ENCODE measurements at regions not wholly inside any gene's neighbourhood (a gene's known extent, or its start where the extent isn't known, plus 50 kb on each side); places are given as distances from the start of the nearest gene placed in this dataset.

- Mint-ChIP-seq H3K27ac (no peak overlapping the region), H3K4me1 (no peaks in the 10 kb centered on the region), H3K9me3 (ENCODE audit: insufficient read depth) (peaks cover 17% of the 10 kb centered on the region), H3K27me3 (no peaks in the 10 kb centered on the region), H3K4me3 (no peak overlapping the region)
- no CpG with 5 or more reads among the region's 1 CpG for WGBS (ENCODE audit: insufficient coverage)
- H4K20me1 ChIP-seq (ENCODE audit: control insufficient read depth, insufficient read depth, low read length, poor library complexity, severe bottlenecking) = no peaks in the 10 kb centered on the region
- intact Hi-C loops (cut with micrococcal nuclease) = no loop called here
- DNase-seq (no peak), ATAC-seq (ENCODE audit: low read depth) (no peak)
- CTCF ChIA-PET = interaction anchor here (1.4 kb wide), 1 partner anchor 10 kb away, joined by 6 read pairs; no protein-coding TSS in a partner anchor
- no peaks in the 10 kb centered on the region for H3K79me2 ChIP-seq (ENCODE audit: control insufficient read depth, insufficient read depth, low read length)
- H2AFZ ChIP-seq (ENCODE audit: insufficient read depth, low read depth, low read length, poor library complexity, severe bottlenecking) = no peak overlapping the region
- H3K27ac ChIP-seq (ENCODE audit: low read length in 2 of 2) = no peak overlapping the region
- H3K4me3 ChIP-seq (ENCODE audit: control extremely low read depth in 1 of 5, extremely low read depth in 1 of 5, insufficient read depth in 1 of 5, low read depth in 2 of 5, low read length in 4 of 5) = no peak overlapping the region
- H3K4me1 ChIP-seq (ENCODE audit: control insufficient read depth in 2 of 2, insufficient read depth in 2 of 2, low read length in 2 of 2) = no peaks in the 10 kb centered on the region
- no peaks in the 10 kb centered on the region for H3K27me3 ChIP-seq (replicated peaks in 1 of 4; ENCODE audit: control extremely low read depth in 1 of 4, control insufficient read depth in 3 of 4, insufficient read depth in 4 of 4, low read length in 3 of 4)
- H3K9ac ChIP-seq (ENCODE audit: low read length) = no peak overlapping the region
- H3K4me2 ChIP-seq (replicated peaks; ENCODE audit: low read depth, low read length, poor library complexity, severe bottlenecking) = no peak overlapping the region
- TF ChIP-seq, protein P1, sequence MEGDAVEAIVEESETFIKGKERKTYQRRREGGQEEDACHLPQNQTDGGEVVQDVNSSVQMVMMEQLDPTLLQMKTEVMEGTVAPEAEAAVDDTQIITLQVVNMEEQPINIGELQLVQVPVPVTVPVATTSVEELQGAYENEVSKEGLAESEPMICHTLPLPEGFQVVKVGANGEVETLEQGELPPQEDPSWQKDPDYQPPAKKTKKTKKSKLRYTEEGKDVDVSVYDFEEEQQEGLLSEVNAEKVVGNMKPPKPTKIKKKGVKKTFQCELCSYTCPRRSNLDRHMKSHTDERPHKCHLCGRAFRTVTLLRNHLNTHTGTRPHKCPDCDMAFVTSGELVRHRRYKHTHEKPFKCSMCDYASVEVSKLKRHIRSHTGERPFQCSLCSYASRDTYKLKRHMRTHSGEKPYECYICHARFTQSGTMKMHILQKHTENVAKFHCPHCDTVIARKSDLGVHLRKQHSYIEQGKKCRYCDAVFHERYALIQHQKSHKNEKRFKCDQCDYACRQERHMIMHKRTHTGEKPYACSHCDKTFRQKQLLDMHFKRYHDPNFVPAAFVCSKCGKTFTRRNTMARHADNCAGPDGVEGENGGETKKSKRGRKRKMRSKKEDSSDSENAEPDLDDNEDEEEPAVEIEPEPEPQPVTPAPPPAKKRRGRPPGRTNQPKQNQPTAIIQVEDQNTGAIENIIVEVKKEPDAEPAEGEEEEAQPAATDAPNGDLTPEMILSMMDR (IDR thresholded peaks at IDR 0.05) = no peak
- TF ChIP-seq EZH2 (IDR thresholded peaks at IDR 0.05; ENCODE audit: borderline replicate concordance, insufficient read depth, low read depth, low read length, poor library complexity, severe bottlenecking) = no peak
- no peaks in the 10 kb centered on the region for H3K36me3 ChIP-seq (replicated peaks in 1 of 2; ENCODE audit: control extremely low read depth in 1 of 2, control insufficient read depth in 1 of 2, extremely low read depth in 1 of 2, insufficient read depth in 2 of 2, low read length in 1 of 2)
- H3K9me3 ChIP-seq (ENCODE audit: control extremely low read depth in 1 of 3, control insufficient read depth in 2 of 3, insufficient read depth in 1 of 3, low read length in 2 of 3) = no peaks in the 10 kb centered on the region
- POLR2A ChIA-PET = no interaction called here
Observed at GRCh38 chr21:25375675-25376074, 231.6 kb downstream of the MRPL39 start.

DNA sequence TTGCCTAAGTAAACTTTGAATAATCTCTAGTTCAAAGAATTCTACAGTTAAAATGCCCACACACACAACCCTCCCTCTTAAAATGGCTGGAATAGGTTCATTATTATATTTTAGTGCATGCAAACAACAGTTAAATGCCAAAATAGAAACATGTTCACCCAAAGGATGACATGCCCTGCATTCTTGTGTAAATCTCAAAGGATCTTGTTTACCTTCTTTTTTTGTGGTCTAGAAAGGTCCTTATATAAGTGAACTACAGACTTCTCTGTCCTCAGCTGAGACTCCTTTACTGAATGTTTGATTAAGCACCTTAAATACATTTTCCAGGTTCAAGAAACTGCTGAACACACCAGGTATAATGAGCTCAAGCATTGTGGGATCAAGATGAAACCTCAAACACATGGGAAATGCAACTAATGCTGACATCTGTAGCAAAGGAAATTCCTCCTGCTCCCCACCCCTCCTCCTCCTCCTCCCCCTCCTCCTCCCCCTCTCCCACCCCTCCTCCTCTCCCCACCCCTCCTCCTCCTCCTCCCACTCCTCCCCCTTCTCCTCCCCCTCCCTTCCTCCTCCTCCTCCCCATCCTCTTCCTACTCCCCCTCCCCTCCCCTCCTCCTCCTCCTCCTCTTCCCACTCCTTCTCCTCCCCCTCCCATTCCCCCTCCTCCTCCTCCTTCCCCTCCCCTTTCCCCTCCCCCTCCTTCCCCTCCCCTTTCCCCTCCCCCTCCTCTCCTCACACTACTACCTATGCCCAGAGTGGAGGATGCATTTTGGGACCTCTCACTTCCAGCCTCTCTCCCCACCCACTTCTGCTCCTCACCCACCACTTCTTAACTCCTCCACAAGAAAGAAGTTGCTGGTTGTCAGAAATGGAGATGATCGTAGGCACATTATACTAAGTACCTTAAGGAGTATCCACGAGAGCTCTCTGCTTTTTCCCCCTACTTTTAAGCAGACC, 233.9 kb downstream of the MRPL39 start:
- no peaks in the 10 kb centered on the region for H4K20me1 ChIP-seq (ENCODE audit: control insufficient read depth, insufficient read depth, low read length, poor library complexity, severe bottlenecking)
- no peak overlapping the region for H3K4me2 ChIP-seq (replicated peaks; ENCODE audit: low read depth, low read length, poor library complexity, severe bottlenecking)
- no peak overlapping the region for H3K4me3 ChIP-seq (ENCODE audit: control extremely low read depth in 1 of 5, extremely low read depth in 1 of 5, insufficient read depth in 1 of 5, low read depth in 2 of 5, low read length in 4 of 5)
- H3K4me1 ChIP-seq (ENCODE audit: control insufficient read depth in 2 of 2, insufficient read depth in 2 of 2, low read length in 2 of 2) = no peaks in the 10 kb centered on the region
- no peaks in the 10 kb centered on the region for H3K27me3 Mint-ChIP-seq
- H3K27ac ChIP-seq (ENCODE audit: low read length in 2 of 2) = no peak overlapping the region
- no peaks in the 10 kb centered on the region for H3K36me3 ChIP-seq (replicated peaks in 1 of 2; ENCODE audit: control extremely low read depth in 1 of 2, control insufficient read depth in 1 of 2, extremely low read depth in 1 of 2, insufficient read depth in 2 of 2, low read length in 1 of 2)
- H3K9me3 ChIP-seq (ENCODE audit: control extremely low read depth in 1 of 3, control insufficient read depth in 2 of 3, insufficient read depth in 1 of 3, low read length in 2 of 3) = no peaks in the 10 kb centered on the region
- ChIA-PET CTCF (interaction anchor here (0.7 kb wide), 1 partner anchor 13 kb away, joined by 3 read pairs; no protein-coding TSS in a partner anchor), POLR2A (no interaction called here)
- no peak overlapping the region for H3K9ac ChIP-seq (ENCODE audit: low read length)
- no peak for TF ChIP-seq EZH2 (IDR thresholded peaks at IDR 0.05; ENCODE audit: borderline replicate concordance, insufficient read depth, low read depth, low read length, poor library complexity, severe bottlenecking)
- TF ChIP-seq, protein P1 (IDR thresholded peaks at IDR 0.05) = no peak
- no peaks in the 10 kb centered on the region for H3K27me3 ChIP-seq (replicated peaks in 1 of 4; ENCODE audit: control extremely low read depth in 1 of 4, control insufficient read depth in 3 of 4, insufficient read depth in 4 of 4, low read length in 3 of 4)
- ATAC-seq (ENCODE audit: low read depth) = no peak
- no peak for DNase-seq
- H3K79me2 ChIP-seq (ENCODE audit: control insufficient read depth, insufficient read depth, low read length) = no peaks in the 10 kb centered on the region
- H3K27ac Mint-ChIP-seq = no peak overlapping the region
- H3K4me1 Mint-ChIP-seq = no peaks in the 10 kb centered on the region
- H2AFZ ChIP-seq (ENCODE audit: insufficient read depth, low read depth, low read length, poor library complexity, severe bottlenecking) = no peak overlapping the region
- H3K4me3 Mint-ChIP-seq = no peak overlapping the region
- intact Hi-C loops (cut with micrococcal nuclease) = no loop called here
- peaks cover 12% of the 10 kb centered on the region for H3K9me3 Mint-ChIP-seq (ENCODE audit: insufficient read depth)
- WGBS (ENCODE audit: insufficient coverage) = no CpG with 5 or more reads among the region's 2 CpGs

All from B cell (primary cell).